ENCODE measurements at regions not wholly inside any gene's neighbourhood (a gene's known extent, or its start where the extent isn't known, plus 50 kb on each side); places are given as distances from the start of the nearest gene placed in this dataset.

DNA sequence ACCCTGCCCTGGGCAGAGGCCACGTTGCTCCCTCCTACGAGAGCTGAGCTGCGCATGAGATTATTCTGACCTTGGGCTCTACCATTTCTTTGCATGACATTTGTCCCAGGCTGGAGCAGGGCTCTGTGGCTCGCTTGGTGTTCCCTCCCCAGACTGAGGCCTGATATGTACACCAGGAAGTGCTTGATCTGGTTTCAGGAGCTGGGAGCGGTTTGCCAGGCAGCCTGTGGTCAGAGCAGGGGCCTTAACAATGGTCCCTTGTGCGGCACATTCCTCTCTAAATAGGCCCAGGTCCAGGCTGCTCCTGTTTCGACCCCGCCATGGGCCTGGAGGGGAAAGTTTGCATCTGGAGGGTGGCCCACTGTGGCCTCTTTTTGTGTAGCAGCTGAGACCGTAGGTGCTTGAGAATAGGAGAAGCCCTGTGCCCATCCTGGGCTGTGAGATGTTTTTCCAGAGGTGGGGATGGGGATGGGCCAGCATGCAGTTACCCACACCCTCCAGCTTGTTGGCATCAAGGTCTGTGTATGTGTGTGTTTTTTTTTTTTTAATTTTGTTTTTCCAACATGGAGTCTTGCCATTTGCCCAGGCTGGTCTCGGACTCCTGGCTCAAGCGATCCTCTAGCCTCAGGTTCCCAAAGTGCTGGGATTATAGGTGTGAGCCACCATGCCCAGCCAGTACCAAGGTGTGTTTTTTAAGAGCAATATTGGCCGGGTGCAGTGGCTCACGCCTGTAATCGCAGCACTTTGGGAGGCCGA lies 253.9 kb downstream of the SEC14L1 start (continued):
- TF ChIP-seq PHB2 (IDR thresholded peaks at IDR 0.05; ENCODE audit: partially characterized antibody) (no peak), RBFOX2 (IDR thresholded peaks at IDR 0.05; ENCODE audit: low read depth, low read length) (no peak), SOX6 (IDR thresholded peaks at IDR 0.05) (no peak), SOX6 (CRISPR knock-in tag; IDR thresholded peaks at IDR 0.05) (peak; percentile 91), ELF3 (CRISPR knock-in tag; IDR thresholded peaks at IDR 0.05) (peak; percentile 100), ZNF501 (CRISPR knock-in tag; IDR thresholded peaks at IDR 0.05) (peak; percentile 15; the same call in 1 of the 2 replicates), SALL2 (CRISPR knock-in tag; IDR thresholded peaks at IDR 0.05) (peak; percentile 36; the same call in 1 of the 2 replicates), CBX1 (IDR thresholded peaks at IDR 0.05; ENCODE audit: low read depth) (peak; percentile 31), MEIS2 (CRISPR knock-in tag; IDR thresholded peaks at IDR 0.05) (peak; percentile 54; the same call in 1 of the 2 replicates), ZBTB4 (CRISPR knock-in tag; IDR thresholded peaks at IDR 0.05; ENCODE audit: borderline replicate concordance) (peak; percentile 69; the same call in 1 of the 2 replicates), ZKSCAN1 (IDR thresholded peaks at IDR 0.05; ENCODE audit: low read length) (no peak; the same call in 1 of the 2 replicates)
- TF ChIP-seq, protein P1, sequence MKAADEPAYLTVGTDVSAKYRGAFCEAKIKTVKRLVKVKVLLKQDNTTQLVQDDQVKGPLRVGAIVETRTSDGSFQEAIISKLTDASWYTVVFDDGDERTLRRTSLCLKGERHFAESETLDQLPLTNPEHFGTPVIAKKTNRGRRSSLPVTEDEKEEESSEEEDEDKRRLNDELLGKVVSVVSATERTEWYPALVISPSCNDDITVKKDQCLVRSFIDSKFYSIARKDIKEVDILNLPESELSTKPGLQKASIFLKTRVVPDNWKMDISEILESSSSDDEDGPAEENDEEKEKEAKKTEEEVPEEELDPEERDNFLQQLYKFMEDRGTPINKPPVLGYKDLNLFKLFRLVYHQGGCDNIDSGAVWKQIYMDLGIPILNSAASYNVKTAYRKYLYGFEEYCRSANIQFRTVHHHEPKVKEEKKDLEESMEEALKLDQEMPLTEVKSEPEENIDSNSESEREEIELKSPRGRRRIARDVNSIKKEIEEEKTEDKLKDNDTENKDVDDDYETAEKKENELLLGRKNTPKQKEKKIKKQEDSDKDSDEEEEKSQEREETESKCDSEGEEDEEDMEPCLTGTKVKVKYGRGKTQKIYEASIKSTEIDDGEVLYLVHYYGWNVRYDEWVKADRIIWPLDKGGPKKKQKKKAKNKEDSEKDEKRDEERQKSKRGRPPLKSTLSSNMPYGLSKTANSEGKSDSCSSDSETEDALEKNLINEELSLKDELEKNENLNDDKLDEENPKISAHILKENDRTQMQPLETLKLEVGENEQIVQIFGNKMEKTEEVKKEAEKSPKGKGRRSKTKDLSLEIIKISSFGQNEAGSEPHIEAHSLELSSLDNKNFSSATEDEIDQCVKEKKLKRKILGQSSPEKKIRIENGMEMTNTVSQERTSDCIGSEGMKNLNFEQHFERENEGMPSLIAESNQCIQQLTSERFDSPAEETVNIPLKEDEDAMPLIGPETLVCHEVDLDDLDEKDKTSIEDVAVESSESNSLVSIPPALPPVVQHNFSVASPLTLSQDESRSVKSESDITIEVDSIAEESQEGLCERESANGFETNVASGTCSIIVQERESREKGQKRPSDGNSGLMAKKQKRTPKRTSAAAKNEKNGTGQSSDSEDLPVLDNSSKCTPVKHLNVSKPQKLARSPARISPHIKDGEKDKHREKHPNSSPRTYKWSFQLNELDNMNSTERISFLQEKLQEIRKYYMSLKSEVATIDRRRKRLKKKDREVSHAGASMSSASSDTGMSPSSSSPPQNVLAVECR (CRISPR knock-in tag; IDR thresholded peaks at IDR 0.05; ENCODE audit: borderline replicate concordance) = peak; percentile 89
- TF ChIP-seq, protein P2, sequence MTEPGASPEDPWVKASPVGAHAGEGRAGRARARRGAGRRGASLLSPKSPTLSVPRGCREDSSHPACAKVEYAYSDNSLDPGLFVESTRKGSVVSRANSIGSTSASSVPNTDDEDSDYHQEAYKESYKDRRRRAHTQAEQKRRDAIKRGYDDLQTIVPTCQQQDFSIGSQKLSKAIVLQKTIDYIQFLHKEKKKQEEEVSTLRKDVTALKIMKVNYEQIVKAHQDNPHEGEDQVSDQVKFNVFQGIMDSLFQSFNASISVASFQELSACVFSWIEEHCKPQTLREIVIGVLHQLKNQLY (CRISPR knock-in tag; IDR thresholded peaks at IDR 0.05) = peak; percentile 69
- TF ChIP-seq, protein P3, sequence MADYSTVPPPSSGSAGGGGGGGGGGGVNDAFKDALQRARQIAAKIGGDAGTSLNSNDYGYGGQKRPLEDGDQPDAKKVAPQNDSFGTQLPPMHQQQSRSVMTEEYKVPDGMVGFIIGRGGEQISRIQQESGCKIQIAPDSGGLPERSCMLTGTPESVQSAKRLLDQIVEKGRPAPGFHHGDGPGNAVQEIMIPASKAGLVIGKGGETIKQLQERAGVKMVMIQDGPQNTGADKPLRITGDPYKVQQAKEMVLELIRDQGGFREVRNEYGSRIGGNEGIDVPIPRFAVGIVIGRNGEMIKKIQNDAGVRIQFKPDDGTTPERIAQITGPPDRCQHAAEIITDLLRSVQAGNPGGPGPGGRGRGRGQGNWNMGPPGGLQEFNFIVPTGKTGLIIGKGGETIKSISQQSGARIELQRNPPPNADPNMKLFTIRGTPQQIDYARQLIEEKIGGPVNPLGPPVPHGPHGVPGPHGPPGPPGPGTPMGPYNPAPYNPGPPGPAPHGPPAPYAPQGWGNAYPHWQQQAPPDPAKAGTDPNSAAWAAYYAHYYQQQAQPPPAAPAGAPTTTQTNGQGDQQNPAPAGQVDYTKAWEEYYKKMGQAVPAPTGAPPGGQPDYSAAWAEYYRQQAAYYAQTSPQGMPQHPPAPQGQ (CRISPR knock-in tag; IDR thresholded peaks at IDR 0.05; ENCODE audit: borderline replicate concordance) = no peak

Measured in HepG2 (cell line).